HCT116 (cell line): ENCODE measurements at regions not wholly inside any gene's neighbourhood (a gene's known extent, or its start where the extent isn't known, plus 50 kb on each side); places are given as distances from the start of the nearest gene placed in this dataset.

Experiments used
- ATAC-seq: fragments of 200-7000 bp; cut with Tn5 transposase; 2 replicates; pipeline ENCODE4 v1.9.1; 2020; ENCODE audit warnings: mild to moderate bottlenecking, moderate library complexity
- BruUV-seq: library from RNA; stranded (reverse); fragments of 400-500 nt; replicated peaks from 2 replicates; lab custom pipeline; 2021; lab: Mats Ljungman, UMichigan
- CTCF ChIA-PET: fragments of 300-600 bp; sonication (Branson Sonifier 250); formaldehyde crosslinking; loops from one replicate; lab custom pipeline; 2021; ENCODE audit warnings: antibody characterized with exemption; lab: Charles Lee
- POLR2A ChIA-PET: fragments of 300-600, 350-600 bp; sonication (Branson Sonifier 250); formaldehyde crosslinking; loops from one replicate; lab custom pipeline; 2021; ENCODE audit warnings: antibody characterized with exemption; lab: Charles Lee
- RAD21 ChIA-PET, 2 experiments: fragments of 300-600 bp; sonication (Branson Sonifier 250); formaldehyde crosslinking; loops; one replicate each; lab custom pipeline; 2023; ENCODE audit warnings: low total read pairs in 2 of 2; ENCODE audit not compliant: uncharacterized antibody in 2 of 2, unreplicated experiment in 2 of 2, low non-redundant PET in 1 of 2; lab: Charles Lee
- DNase-seq: peaks from one replicate; pipeline ENCODE4 v3.0.0-alpha.2; 2010; ENCODE audit warnings: low read depth, low spot score
- H2AFZ ChIP-seq: fragments of 200-600 bp; shearing (Covaris generic), sonication (generic); 2 replicates; pipeline ENCODE4 v1.6.1; 2017; ENCODE audit warnings: low read depth, mixed run types, mixed read lengths, antibody characterized with exemption, low read length; ENCODE audit not compliant: poor library complexity, severe bottlenecking
- H3K27ac ChIP-seq: 2 replicates; pipeline ENCODE4 v1.5.1; 2012; ENCODE audit warnings: low read depth, low read length
- H3K27me3 ChIP-seq: fragments of 200-600 bp; sonication (generic); 2 replicates; pipeline ENCODE4 v1.6.1; 2016; ENCODE audit warnings: mixed run types, low read length, mixed read lengths; ENCODE audit not compliant: insufficient read depth
- H3K36me3 ChIP-seq, 2 experiments: fragments of 200-500 bp in 1 of 2; fragments of 200-600 bp in 1 of 2; sonication (Bioruptor generic) in 1 of 2; sonication (generic) in 1 of 2; 2 replicates each; pipeline versions ENCODE4 v1.5.1 to v1.6.1; 2014 to 2016; ENCODE audit warnings: low read length in 2 of 2, inconsistent platforms in 1 of 2, mixed read lengths in 1 of 2, mixed run types in 1 of 2; ENCODE audit not compliant: insufficient read depth in 2 of 2, control insufficient read depth in 1 of 2
- H3K4me1 ChIP-seq, 2 experiments: fragments of 200-600 bp in 1 of 2; sonication (generic) in 1 of 2; 2 replicates each; pipeline versions ENCODE4 v1.5.1 to v1.6.1; 2012 to 2017; ENCODE audit warnings: low read length in 2 of 2, inconsistent platforms in 1 of 2, mild to moderate bottlenecking in 1 of 2, mixed read lengths in 1 of 2, mixed run types in 1 of 2, moderate library complexity in 1 of 2; ENCODE audit not compliant: insufficient read depth in 2 of 2, control insufficient read depth in 1 of 2
- H3K4me2 ChIP-seq: fragments of 200-600 bp; sonication (generic); 2 replicates; pipeline ENCODE4 v1.6.1; 2017; ENCODE audit warnings: mixed run types, low read length, mixed read lengths
- H3K4me3 ChIP-seq, 2 experiments: fragments of 200-600 bp in 1 of 2; sonication (generic) in 1 of 2; replicated peaks in 1 of 2; 2 replicates each; pipeline ENCODE4 v1.5.1; 2011 to 2016; ENCODE audit warnings: low read length in 2 of 2, control low read depth in 1 of 2, low read depth in 1 of 2, mild to moderate bottlenecking in 1 of 2, mixed read lengths in 1 of 2, mixed run types in 1 of 2
- H3K79me2 ChIP-seq: fragments of 200-600 bp; sonication (generic); 2 replicates; pipeline ENCODE4 v1.6.1; 2017; ENCODE audit warnings: mild to moderate bottlenecking, mixed run types, low read length, moderate library complexity, mixed read lengths; ENCODE audit not compliant: insufficient read depth
- H3K9ac ChIP-seq: fragments of 200-600 bp; sonication (generic); 2 replicates; pipeline ENCODE4 v1.6.1; 2016; ENCODE audit warnings: low read length, mixed read lengths
- H3K9me2 ChIP-seq: fragments of 200-600 bp; sonication (generic), shearing (Covaris generic); 2 replicates; pipeline ENCODE4 v1.6.1; 2017; ENCODE audit warnings: mixed run types, mild to moderate bottlenecking, moderate library complexity; ENCODE audit not compliant: insufficient read depth
- H3K9me3 ChIP-seq, 2 experiments: fragments of 200-500 bp in 1 of 2; fragments of 200-600 bp in 1 of 2; sonication (Bioruptor generic) in 1 of 2; sonication (generic) in 1 of 2; 2 replicates each; pipeline ENCODE4 v1.6.1; 2014 to 2017; ENCODE audit warnings: low read length in 2 of 2, mixed read lengths in 2 of 2, inconsistent platforms in 1 of 2, low read depth in 1 of 2, mild to moderate bottlenecking in 1 of 2, mixed run types in 1 of 2, moderate library complexity in 1 of 2; ENCODE audit not compliant: control insufficient read depth in 1 of 2, insufficient read depth in 1 of 2
- H4K20me1 ChIP-seq: fragments of 200-600 bp; sonication (generic), shearing (Covaris generic); 2 replicates; pipeline ENCODE4 v1.6.1; 2017; ENCODE audit warnings: mixed run types, mild to moderate bottlenecking, moderate library complexity; ENCODE audit not compliant: insufficient read depth
- EZH2 ChIP-seq: fragments of 200-600 bp; sonication (generic); IDR thresholded peaks from 2 replicates; pipeline ENCODE4 v1.6.1; 2017; ENCODE audit warnings: antibody characterized with exemption, mixed run types
- JUND ChIP-seq: IDR thresholded peaks from 2 replicates; pipeline ENCODE4 v1.6.1; 2012
- RAD21 ChIP-seq: IDR thresholded peaks from 2 replicates; pipeline ENCODE4 v1.6.1; 2012; ENCODE audit warnings: low read depth, mild to moderate bottlenecking
- REST ChIP-seq: IDR thresholded peaks from 2 replicates; pipeline ENCODE4 v1.6.1; 2012; ENCODE audit warnings: low read depth
- SP1 ChIP-seq: IDR thresholded peaks from 2 replicates; pipeline ENCODE4 v1.6.1; 2012; ENCODE audit warnings: low read depth
- intact Hi-C: fragments of 100-400 bp; cut with micrococcal nuclease; formaldehyde crosslinking; loops from 2 replicates; pipeline ENCODE4 v1.10.0; 2022

- no peak overlapping the region for H2AFZ ChIP-seq
- no peak for TF ChIP-seq SP1
- H4K20me1 ChIP-seq: no peaks in the 10 kb centered on the region
- no peaks in the 10 kb centered on the region for H3K9me3 ChIP-seq
- DNase-seq (no peak), ATAC-seq (no peak)
- no peaks in the 10 kb centered on the region for H3K27me3 ChIP-seq
- H3K9ac ChIP-seq: no peak overlapping the region
- no peak overlapping the region for H3K27ac ChIP-seq
- H3K4me1 ChIP-seq: no peaks in the 10 kb centered on the region
- H3K9me2 ChIP-seq: no peaks in the 10 kb centered on the region
- no peaks in the 10 kb centered on the region for H3K36me3 ChIP-seq
- RAD21 ChIA-PET: no interaction called here
- intact Hi-C loops: loop anchor here (10.0 kb wide), 1 partner anchor 657 kb away; no protein-coding TSS in a partner anchor
- no peak overlapping the region for H3K4me3 ChIP-seq
- BruUV-seq: no TSS peak
- POLR2A ChIA-PET: interaction anchor here (0.6 kb wide), 1 partner anchor 91 kb away, joined by 3 read pairs; no protein-coding TSS in a partner anchor
- H3K79me2 ChIP-seq: no peaks in the 10 kb centered on the region
- CTCF ChIA-PET: no interaction called here
- H3K4me2 ChIP-seq: no peak overlapping the region
Observed at GRCh38 chr6:117847912-117848311, 59.2 kb upstream of the SLC35F1 start.

DNA sequence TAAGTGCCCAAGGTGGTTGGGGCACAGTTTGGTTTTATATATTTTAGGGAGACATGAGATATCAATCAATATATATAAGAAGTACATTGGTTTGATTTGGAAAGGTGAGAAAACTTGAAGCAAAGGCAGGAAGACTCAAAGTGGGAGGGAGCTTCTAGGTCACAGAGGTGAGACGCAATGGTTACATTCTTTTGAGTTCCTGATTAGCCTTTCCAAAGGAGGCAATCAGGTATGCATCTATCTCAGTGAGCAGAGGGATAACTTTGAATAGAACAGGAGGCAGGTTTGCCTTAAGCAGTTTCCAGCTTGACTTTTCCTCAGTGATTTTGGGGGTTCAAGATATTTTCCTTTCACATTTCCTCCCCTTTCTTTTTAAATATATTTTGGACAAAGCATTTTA lies 58.0 kb upstream of the SLC35F1 start:
- H3K27me3 ChIP-seq: no peaks in the 10 kb centered on the region
- H3K79me2 ChIP-seq: no peaks in the 10 kb centered on the region
- CTCF ChIA-PET: no interaction called here
- TF ChIP-seq JUND (no peak), SP1 (no peak), EZH2 (no peak), RAD21 (no peak), REST (no peak)
- TF ChIP-seq, all 23 proteins: peak for 0
- H3K4me3 ChIP-seq: no peak overlapping the region
- ChIA-PET POLR2A (no interaction called here), RAD21 (no interaction called here)
- no TSS peak for BruUV-seq
- no peak for DNase-seq
- H2AFZ ChIP-seq: no peak overlapping the region
- H3K27ac ChIP-seq: no peak overlapping the region
- no peaks in the 10 kb centered on the region for H4K20me1 ChIP-seq
- intact Hi-C loops: loop anchor here (10.0 kb wide), 1 partner anchor 656 kb away; no protein-coding TSS in a partner anchor
- H3K9ac ChIP-seq: no peak overlapping the region
- H3K9me3 ChIP-seq: no peaks in the 10 kb centered on the region
- no peak for ATAC-seq
- no peak overlapping the region for H3K4me2 ChIP-seq
- no peaks in the 10 kb centered on the region for H3K9me2 ChIP-seq
- H3K4me1 ChIP-seq: no peaks in the 10 kb centered on the region
- no peaks in the 10 kb centered on the region for H3K36me3 ChIP-seq
